ENCODE measurements at regions not wholly inside any gene's neighbourhood (a gene's known extent, or its start where the extent isn't known, plus 50 kb on each side); places are given as distances from the start of the nearest gene placed in this dataset.

GRCh38 chr3:17832016-17832415, 89.6 kb upstream of the TBC1D5 start:
- TF ChIP-seq, protein P1, sequence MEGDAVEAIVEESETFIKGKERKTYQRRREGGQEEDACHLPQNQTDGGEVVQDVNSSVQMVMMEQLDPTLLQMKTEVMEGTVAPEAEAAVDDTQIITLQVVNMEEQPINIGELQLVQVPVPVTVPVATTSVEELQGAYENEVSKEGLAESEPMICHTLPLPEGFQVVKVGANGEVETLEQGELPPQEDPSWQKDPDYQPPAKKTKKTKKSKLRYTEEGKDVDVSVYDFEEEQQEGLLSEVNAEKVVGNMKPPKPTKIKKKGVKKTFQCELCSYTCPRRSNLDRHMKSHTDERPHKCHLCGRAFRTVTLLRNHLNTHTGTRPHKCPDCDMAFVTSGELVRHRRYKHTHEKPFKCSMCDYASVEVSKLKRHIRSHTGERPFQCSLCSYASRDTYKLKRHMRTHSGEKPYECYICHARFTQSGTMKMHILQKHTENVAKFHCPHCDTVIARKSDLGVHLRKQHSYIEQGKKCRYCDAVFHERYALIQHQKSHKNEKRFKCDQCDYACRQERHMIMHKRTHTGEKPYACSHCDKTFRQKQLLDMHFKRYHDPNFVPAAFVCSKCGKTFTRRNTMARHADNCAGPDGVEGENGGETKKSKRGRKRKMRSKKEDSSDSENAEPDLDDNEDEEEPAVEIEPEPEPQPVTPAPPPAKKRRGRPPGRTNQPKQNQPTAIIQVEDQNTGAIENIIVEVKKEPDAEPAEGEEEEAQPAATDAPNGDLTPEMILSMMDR (IDR thresholded peaks at IDR 0.05; ENCODE audit: extremely low read depth, insufficient read depth, missing control alignments) = no peak
- no peak for DNase-seq (ENCODE audit: low spot score)
- in situ Hi-C loops (cut with MboI; ENCODE audit: low pct_unique_long_range_greater_than_20kb, low sequenced_read_pairs, unreplicated experiment) = loop anchor here (10.0 to 25.0 kb wide), 2 partner anchors 397 to 570 kb away; no protein-coding TSS in a partner anchor

DNA sequence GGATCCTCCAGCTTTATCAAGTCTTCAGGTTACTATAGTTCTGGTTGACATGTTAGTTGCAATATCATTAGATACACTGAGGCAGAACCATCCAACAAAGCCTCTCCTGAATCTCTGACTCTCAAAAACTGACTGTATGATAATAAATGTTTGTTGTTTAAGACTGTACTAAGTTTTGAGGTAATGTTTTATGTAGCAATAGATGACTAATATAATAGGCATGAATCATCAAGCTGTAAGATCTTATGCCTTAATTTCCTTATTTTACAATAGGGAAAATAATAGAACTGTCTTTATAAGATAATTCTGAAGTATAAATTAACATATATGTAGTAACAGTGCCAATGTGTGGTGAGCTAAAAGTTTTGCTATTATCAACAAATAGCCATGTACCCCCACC, 88.9 kb upstream of the TBC1D5 start:
- in situ Hi-C loops (cut with MboI; ENCODE audit: low pct_unique_long_range_greater_than_20kb, low sequenced_read_pairs, unreplicated experiment) = loop anchor here (10.0 to 25.0 kb wide), 2 partner anchors 397 to 569 kb away; no protein-coding TSS in a partner anchor
- no peak for DNase-seq (ENCODE audit: low spot score)

GRCh38 chr3:17830788-17831187, 88.4 kb upstream of the TBC1D5 start:
- in situ Hi-C loops (cut with MboI; ENCODE audit: low pct_unique_long_range_greater_than_20kb, low sequenced_read_pairs, unreplicated experiment) = loop anchor here (10.0 to 25.0 kb wide), 2 partner anchors 396 to 568 kb away; no protein-coding TSS in a partner anchor
- no peak for DNase-seq (ENCODE audit: low spot score)
- TF ChIP-seq, protein P1 (IDR thresholded peaks at IDR 0.05; ENCODE audit: extremely low read depth, insufficient read depth, missing control alignments) = no peak

More for the DNA sequence above, 88.9 kb upstream of the TBC1D5 start:
- TF ChIP-seq, protein P1 (IDR thresholded peaks at IDR 0.05; ENCODE audit: extremely low read depth, insufficient read depth, missing control alignments) = no peak

- TF ChIP-seq, protein P1 (IDR thresholded peaks at IDR 0.05; ENCODE audit: extremely low read depth, insufficient read depth, missing control alignments) = no peak
- in situ Hi-C loops (cut with MboI; ENCODE audit: low pct_unique_long_range_greater_than_20kb, low sequenced_read_pairs, unreplicated experiment) = loop anchor here (25.0 kb wide), 1 partner anchor 566 kb away; no protein-coding TSS in a partner anchor
- no peak for DNase-seq (ENCODE audit: low spot score)
Observed at GRCh38 chr3:17828388-17828787, 86.0 kb upstream of the TBC1D5 start.

DNA sequence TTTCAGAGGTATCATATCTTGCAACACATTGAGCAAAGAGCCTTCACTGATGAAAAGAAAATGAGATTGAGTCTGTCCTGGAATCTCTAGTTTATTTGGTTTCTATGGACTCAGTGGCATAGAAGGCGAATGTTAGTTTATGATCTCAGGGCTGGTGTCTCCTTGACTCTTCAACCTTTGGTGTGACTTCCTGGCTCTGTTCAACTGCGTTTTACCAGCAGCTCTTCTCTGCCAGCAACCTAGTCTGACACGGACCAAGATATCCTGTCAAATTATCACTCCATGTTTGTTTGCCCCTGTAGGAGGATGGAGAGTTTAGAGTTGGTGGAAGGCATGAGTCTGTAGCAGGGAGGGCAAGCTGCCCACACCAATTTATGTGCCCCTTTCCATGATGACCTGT, 82.9 kb upstream of the TBC1D5 start:
- in situ Hi-C loops (cut with MboI; ENCODE audit: low pct_unique_long_range_greater_than_20kb, low sequenced_read_pairs, unreplicated experiment) = loop anchor here (25.0 kb wide), 1 partner anchor 563 kb away; no protein-coding TSS in a partner anchor
- DNase-seq (ENCODE audit: low spot score) = no peak
- TF ChIP-seq, protein P1 (IDR thresholded peaks at IDR 0.05; ENCODE audit: extremely low read depth, insufficient read depth, missing control alignments) = no peak

DNA sequence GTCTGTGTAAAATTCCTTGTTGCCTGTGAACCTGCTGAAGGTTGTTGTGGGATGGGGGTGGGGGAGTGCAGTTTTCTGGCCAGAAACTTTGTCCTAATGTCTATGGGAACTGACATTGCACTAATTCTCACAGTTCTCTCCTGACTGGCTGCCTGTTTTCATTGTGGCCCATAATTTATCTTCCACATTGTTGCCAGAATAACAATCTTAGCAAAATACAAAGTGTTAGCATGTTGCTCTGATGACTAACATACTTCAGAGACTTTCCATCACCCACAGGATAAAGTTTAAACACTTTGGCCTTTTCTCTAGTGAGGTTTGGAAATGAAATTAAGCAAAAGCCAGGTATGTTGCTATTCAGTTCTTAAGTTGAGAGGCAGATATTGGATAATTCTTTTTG, 81.4 kb upstream of the TBC1D5 start:
- TF ChIP-seq, protein P1 (IDR thresholded peaks at IDR 0.05; ENCODE audit: extremely low read depth, insufficient read depth, missing control alignments) = no peak
- in situ Hi-C loops (cut with MboI; ENCODE audit: low pct_unique_long_range_greater_than_20kb, low sequenced_read_pairs, unreplicated experiment) = no loop called here
- no peak for DNase-seq (ENCODE audit: low spot score)

All from GM13977 (cell line).